Glutamatergic neuron (in vitro differentiated cells): ENCODE measurements at regions not wholly inside any gene's neighbourhood (a gene's known extent, or its start where the extent isn't known, plus 50 kb on each side); places are given as distances from the start of the nearest gene placed in this dataset.

Experiments
- DNase-seq: peaks from one replicate; pipeline ENCODE4 v3.0.0; 2022
- H3K27ac Mint-ChIP-seq: one replicate; pipeline ENCODE4 v1.8.0; 2020; ENCODE audit warnings: mild to moderate bottlenecking, mixed read lengths, inconsistent platforms; ENCODE audit not compliant: unreplicated experiment
- H3K27me3 Mint-ChIP-seq: one replicate; pipeline ENCODE4 v1.8.0; 2020; ENCODE audit warnings: mild to moderate bottlenecking, moderate library complexity, mixed read lengths, inconsistent platforms; ENCODE audit not compliant: unreplicated experiment
- H3K36me3 Mint-ChIP-seq: one replicate; pipeline ENCODE4 v1.8.0; 2020; ENCODE audit warnings: mild to moderate bottlenecking, mixed read lengths, inconsistent platforms; ENCODE audit not compliant: unreplicated experiment
- H3K4me1 Mint-ChIP-seq: one replicate; pipeline ENCODE4 v1.8.0; 2020; ENCODE audit warnings: mild to moderate bottlenecking, low read depth, mixed read lengths, inconsistent platforms; ENCODE audit not compliant: unreplicated experiment
- H3K4me3 Mint-ChIP-seq: one replicate; pipeline ENCODE4 v1.8.0; 2020; ENCODE audit warnings: mild to moderate bottlenecking, mixed read lengths, inconsistent platforms; ENCODE audit not compliant: unreplicated experiment
- H3K9me3 Mint-ChIP-seq: one replicate; pipeline ENCODE4 v1.8.0; 2020; ENCODE audit warnings: mild to moderate bottlenecking, moderate library complexity, mixed read lengths, inconsistent platforms; ENCODE audit not compliant: unreplicated experiment
- TF ChIP-seq, protein P1 (sequence below): fragments of 200-600 bp; sonication (generic); IDR thresholded peaks from one replicate; pipeline ENCODE4 v1.5.0; 2021; ENCODE audit not compliant: partially characterized antibody, unreplicated experiment

DNA sequence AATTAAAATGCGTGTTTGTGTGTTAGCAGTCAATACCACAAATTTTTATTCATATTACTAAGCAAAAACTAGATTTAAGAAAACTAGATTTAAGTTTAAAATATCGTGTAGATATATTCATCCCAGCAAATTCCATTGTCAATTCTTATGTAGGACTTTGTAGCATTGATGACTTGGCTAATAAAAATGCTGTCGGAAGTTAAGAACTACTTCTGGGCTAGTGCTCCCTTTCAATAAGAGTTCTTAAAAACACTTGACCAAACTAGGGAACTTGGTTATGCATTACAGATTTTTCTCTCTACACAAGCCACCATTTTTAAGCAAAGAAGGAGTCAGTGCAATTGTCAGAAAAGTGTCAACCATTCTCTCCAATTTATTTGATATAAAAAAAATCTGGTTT lies 68.7 kb upstream of the RAD23B start:
- no peak for DNase-seq
- Mint-ChIP-seq H3K9me3 (no peaks in the 10 kb centered on the region), H3K36me3 (no peaks in the 10 kb centered on the region), H3K4me1 (no peaks in the 10 kb centered on the region), H3K4me3 (no peak overlapping the region), H3K27me3 (no peaks in the 10 kb centered on the region), H3K27ac (no peak overlapping the region)
- TF ChIP-seq, protein P1, sequence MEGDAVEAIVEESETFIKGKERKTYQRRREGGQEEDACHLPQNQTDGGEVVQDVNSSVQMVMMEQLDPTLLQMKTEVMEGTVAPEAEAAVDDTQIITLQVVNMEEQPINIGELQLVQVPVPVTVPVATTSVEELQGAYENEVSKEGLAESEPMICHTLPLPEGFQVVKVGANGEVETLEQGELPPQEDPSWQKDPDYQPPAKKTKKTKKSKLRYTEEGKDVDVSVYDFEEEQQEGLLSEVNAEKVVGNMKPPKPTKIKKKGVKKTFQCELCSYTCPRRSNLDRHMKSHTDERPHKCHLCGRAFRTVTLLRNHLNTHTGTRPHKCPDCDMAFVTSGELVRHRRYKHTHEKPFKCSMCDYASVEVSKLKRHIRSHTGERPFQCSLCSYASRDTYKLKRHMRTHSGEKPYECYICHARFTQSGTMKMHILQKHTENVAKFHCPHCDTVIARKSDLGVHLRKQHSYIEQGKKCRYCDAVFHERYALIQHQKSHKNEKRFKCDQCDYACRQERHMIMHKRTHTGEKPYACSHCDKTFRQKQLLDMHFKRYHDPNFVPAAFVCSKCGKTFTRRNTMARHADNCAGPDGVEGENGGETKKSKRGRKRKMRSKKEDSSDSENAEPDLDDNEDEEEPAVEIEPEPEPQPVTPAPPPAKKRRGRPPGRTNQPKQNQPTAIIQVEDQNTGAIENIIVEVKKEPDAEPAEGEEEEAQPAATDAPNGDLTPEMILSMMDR: no peak

DNA sequence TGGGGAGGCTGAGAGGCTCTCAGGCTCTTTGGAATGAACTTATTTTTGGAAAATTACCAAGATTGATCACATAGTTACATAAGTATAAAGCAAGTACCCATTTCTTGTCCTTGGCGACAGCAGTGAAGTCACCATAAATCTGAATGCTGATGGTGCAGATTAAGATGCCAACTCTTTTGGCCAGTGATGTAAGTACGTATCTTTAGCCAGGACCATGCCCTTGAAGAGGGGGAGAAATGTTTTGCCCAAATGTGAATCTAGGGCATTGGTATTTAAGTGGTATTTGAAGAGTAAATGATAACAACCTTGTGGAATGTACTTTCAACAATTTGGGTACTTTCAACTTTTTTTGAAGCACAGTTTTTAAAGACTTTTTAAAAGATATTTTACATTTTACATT lies 68.2 kb upstream of the RAD23B start:
- H3K27ac Mint-ChIP-seq: no peak overlapping the region
- no peak overlapping the region for H3K4me3 Mint-ChIP-seq
- H3K9me3 Mint-ChIP-seq: no peaks in the 10 kb centered on the region
- DNase-seq: no peak
- H3K36me3 Mint-ChIP-seq: no peaks in the 10 kb centered on the region
- no peaks in the 10 kb centered on the region for H3K4me1 Mint-ChIP-seq
- no peaks in the 10 kb centered on the region for H3K27me3 Mint-ChIP-seq
- TF ChIP-seq, protein P1: no peak

DNA sequence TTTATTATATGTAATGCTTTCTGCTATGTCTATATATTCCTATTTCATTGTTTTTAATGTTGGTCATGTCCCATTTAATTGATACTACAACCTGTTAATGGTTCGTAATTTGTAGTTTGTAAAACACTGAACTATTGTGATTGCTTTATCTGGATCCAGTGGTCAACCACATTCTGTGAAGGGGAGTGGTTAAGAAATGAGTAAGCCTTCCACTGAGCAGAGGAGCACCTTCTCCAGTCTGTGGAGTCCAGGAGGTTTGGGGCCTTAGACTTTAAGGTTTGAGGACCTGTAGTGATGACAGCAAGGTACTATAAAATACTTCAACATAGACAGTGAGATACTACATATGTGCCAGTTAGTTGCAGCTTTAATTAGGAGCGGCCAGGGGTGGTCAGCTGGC lies 67.7 kb upstream of the RAD23B start:
- H3K4me3 Mint-ChIP-seq: no peak overlapping the region
- H3K27me3 Mint-ChIP-seq: no peaks in the 10 kb centered on the region
- TF ChIP-seq, protein P1: no peak
- H3K27ac Mint-ChIP-seq: no peak overlapping the region
- H3K36me3 Mint-ChIP-seq: no peaks in the 10 kb centered on the region
- H3K4me1 Mint-ChIP-seq: no peaks in the 10 kb centered on the region
- DNase-seq: no peak
- H3K9me3 Mint-ChIP-seq: no peaks in the 10 kb centered on the region

DNA sequence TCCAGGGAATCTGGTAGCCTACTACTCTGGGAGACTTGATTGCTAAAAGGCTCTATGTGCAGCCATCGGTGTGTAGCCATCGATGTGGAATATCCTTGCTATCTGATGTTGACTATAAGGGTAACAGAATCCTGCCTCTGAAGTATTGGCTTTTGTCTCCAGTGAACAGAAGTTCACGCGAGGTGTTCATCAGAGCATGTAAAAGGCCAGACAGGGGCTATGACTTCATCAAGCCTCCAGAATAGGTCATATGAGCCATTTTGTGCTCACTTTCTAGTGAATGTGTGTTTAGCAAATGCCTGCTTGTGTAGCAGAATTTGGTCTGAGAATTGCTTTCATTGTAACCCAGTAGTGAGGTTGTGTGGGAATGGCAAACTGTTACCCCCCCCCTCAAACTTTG lies 66.8 kb upstream of the RAD23B start:
- DNase-seq: no peak
- H3K4me3 Mint-ChIP-seq: no peak overlapping the region
- H3K36me3 Mint-ChIP-seq: no peaks in the 10 kb centered on the region
- no peaks in the 10 kb centered on the region for H3K4me1 Mint-ChIP-seq
- no peaks in the 10 kb centered on the region for H3K9me3 Mint-ChIP-seq
- TF ChIP-seq, protein P1: no peak
- no peak overlapping the region for H3K27ac Mint-ChIP-seq
- H3K27me3 Mint-ChIP-seq: no peaks in the 10 kb centered on the region

DNA sequence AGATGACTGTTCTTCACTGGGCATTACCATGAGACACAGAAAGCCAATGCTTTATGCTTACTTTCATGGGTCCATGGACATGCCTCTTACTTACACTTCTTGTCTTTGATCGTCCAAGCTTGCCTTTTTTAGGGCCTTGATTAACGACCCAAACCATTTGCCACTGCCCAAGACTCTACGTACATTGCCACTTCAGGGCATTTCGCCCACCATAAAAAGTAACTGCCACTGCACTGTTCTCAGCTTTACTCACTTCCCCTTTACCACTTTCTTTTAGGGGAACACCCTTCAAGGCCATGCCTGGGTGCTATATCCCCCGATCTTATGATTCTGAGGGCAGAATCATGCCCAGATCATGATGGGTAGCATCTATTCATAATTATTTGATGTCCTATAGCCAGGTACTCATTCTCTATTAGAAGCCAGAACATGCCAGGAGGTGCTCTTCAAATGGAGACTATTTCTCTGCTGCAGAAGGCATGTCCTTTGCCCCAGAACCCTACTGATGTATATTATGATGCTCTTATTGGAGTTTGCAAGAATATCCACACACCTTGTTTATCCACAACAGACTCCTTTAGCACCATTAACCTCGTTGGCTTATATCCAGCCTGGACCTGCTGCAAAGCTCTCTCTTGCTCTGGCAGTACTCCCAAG lies 64.1 kb upstream of the RAD23B start:
- peaks cover 8% of the 10 kb centered on the region for H3K4me1 Mint-ChIP-seq
- no peak for DNase-seq
- H3K27me3 Mint-ChIP-seq: no peaks in the 10 kb centered on the region
- no peak overlapping the region for H3K4me3 Mint-ChIP-seq
- no peak overlapping the region for H3K27ac Mint-ChIP-seq
- TF ChIP-seq, protein P1: no peak
- no peaks in the 10 kb centered on the region for H3K9me3 Mint-ChIP-seq
- no peaks in the 10 kb centered on the region for H3K36me3 Mint-ChIP-seq
